Nephron progenitor cell (in vitro differentiated cells): ENCODE measurements at regions not wholly inside any gene's neighbourhood (a gene's known extent, or its start where the extent isn't known, plus 50 kb on each side); places are given as distances from the start of the nearest gene placed in this dataset.

Source experiments
- DNase-seq: peaks from one replicate; pipeline ENCODE4 v3.0.0; 2021
- H3K27ac Mint-ChIP-seq: 2 replicates; pipeline ENCODE4 v1.8.0; 2021; ENCODE audit warnings: mild to moderate bottlenecking, moderate library complexity, mixed read lengths
- H3K27me3 Mint-ChIP-seq: 2 replicates; pipeline ENCODE4 v1.8.0; 2021; ENCODE audit warnings: mild to moderate bottlenecking, low read depth, mixed read lengths; ENCODE audit not compliant: poor library complexity
- H3K36me3 Mint-ChIP-seq: 2 replicates; pipeline ENCODE4 v1.8.0; 2021; ENCODE audit warnings: low read depth, mixed read lengths
- H3K4me1 Mint-ChIP-seq: 2 replicates; pipeline ENCODE4 v1.8.0; 2021; ENCODE audit warnings: mixed read lengths
- H3K4me3 Mint-ChIP-seq: 2 replicates; pipeline ENCODE4 v1.8.0; 2021; ENCODE audit warnings: mild to moderate bottlenecking, moderate library complexity, mixed read lengths
- H3K9me3 Mint-ChIP-seq: 2 replicates; pipeline ENCODE4 v1.8.0; 2021; ENCODE audit warnings: mild to moderate bottlenecking, moderate library complexity, mixed read lengths
- CTCF ChIP-seq: fragments of 200-600 bp; sonication (generic); IDR thresholded peaks from 2 replicates; pipeline ENCODE4 v1.5.0; 2021; ENCODE audit warnings: antibody characterized with exemption

- no peak for DNase-seq
- Mint-ChIP-seq H3K27me3 (no peaks in the 10 kb centered on the region), H3K4me1 (peaks cover 34% of the 10 kb centered on the region), H3K9me3 (peaks cover 13% of the 10 kb centered on the region), H3K36me3 (peaks cover 6% of the 10 kb centered on the region), H3K4me3 (no peak overlapping the region), H3K27ac (no peak overlapping the region)
- TF ChIP-seq CTCF: no peak
Measured at GRCh38 chr20:11448554-11448953, 469.1 kb upstream of the BTBD3 start.

- Mint-ChIP-seq H3K9me3 (peaks cover 9% of the 10 kb centered on the region), H3K4me1 (peaks cover 59% of the 10 kb centered on the region), H3K27ac (peak overlapping the region; percentile 97), H3K27me3 (no peaks in the 10 kb centered on the region), H3K36me3 (peaks cover 6% of the 10 kb centered on the region), H3K4me3 (peak overlapping the region; percentile 46)
- no peak for TF ChIP-seq CTCF
- peak; percentile 4 for DNase-seq
Measured at GRCh38 chr20:11451793-11452291, 465.9 kb upstream of the BTBD3 start.

- no peak overlapping the region for H3K4me3 Mint-ChIP-seq
- H3K27ac Mint-ChIP-seq: peak overlapping the region; percentile 97
- no peak for TF ChIP-seq CTCF
- no peaks in the 10 kb centered on the region for H3K27me3 Mint-ChIP-seq
- peaks cover 6% of the 10 kb centered on the region for H3K36me3 Mint-ChIP-seq
- H3K4me1 Mint-ChIP-seq: peaks cover 59% of the 10 kb centered on the region
- no peak for DNase-seq
- H3K9me3 Mint-ChIP-seq: peaks cover 9% of the 10 kb centered on the region
Measured at GRCh38 chr20:11452326-11452725, 465.4 kb upstream of the BTBD3 start.

DNA sequence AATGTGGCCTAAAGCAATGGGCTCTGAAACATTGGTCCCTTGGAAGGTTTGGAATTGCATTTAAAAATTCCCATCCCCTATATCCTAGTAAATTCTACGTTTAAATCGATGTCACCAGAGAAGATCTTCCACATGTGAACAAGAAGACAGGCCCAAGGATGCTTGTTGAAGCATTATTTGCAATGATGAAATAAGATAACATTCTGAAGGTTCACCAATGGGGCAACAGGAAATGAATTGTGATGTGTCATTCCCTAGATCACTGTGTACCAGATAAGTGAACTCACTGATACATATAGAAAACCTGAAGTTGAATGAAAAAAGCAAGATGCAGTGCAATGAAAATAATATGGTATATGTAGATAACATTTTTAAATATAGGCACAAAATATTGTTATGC is 464.3 kb upstream of the BTBD3 start:
- Mint-ChIP-seq H3K27me3 (no peaks in the 10 kb centered on the region), H3K36me3 (peaks cover 6% of the 10 kb centered on the region), H3K4me1 (peaks cover 67% of the 10 kb centered on the region), H3K4me3 (no peak overlapping the region), H3K9me3 (peaks cover 9% of the 10 kb centered on the region), H3K27ac (no peak overlapping the region)
- no peak for DNase-seq
- TF ChIP-seq CTCF: no peak

GRCh38 chr20:11454966-11455799 is 462.5 kb upstream of the BTBD3 start:
- no peak for TF ChIP-seq CTCF
- H3K27ac Mint-ChIP-seq: peak overlapping the region; percentile 77
- H3K27me3 Mint-ChIP-seq: no peaks in the 10 kb centered on the region
- peaks cover 2% of the 10 kb centered on the region for H3K36me3 Mint-ChIP-seq
- DNase-seq: peak; percentile 12
- H3K9me3 Mint-ChIP-seq: peaks cover 3% of the 10 kb centered on the region
- H3K4me3 Mint-ChIP-seq: no peak overlapping the region
- H3K4me1 Mint-ChIP-seq: peaks cover 76% of the 10 kb centered on the region

- Mint-ChIP-seq H3K36me3 (no peaks in the 10 kb centered on the region), H3K27me3 (no peaks in the 10 kb centered on the region), H3K4me1 (peaks cover 59% of the 10 kb centered on the region), H3K9me3 (no peaks in the 10 kb centered on the region), H3K4me3 (no peak overlapping the region), H3K27ac (no peak overlapping the region)
- no peak for DNase-seq
- TF ChIP-seq CTCF: no peak
Measured at GRCh38 chr20:11457488-11457887, 460.2 kb upstream of the BTBD3 start.
